PFSK-1 (cell line): ENCODE measurements at regions not wholly inside any gene's neighbourhood (a gene's known extent, or its start where the extent isn't known, plus 50 kb on each side); places are given as distances from the start of the nearest gene placed in this dataset.

Experiments
- POLR2AphosphoS5 ChIP-seq: IDR thresholded peaks from 2 replicates; pipeline ENCODE4 v1.6.1; 2012; ENCODE audit warnings: low read depth, mild to moderate bottlenecking, control low read depth, low read length, moderate library complexity
- REST ChIP-seq, 2 experiments: IDR thresholded peaks; 2 replicates each; pipeline versions ENCODE4 v1.6.1 to v1.8.0; 2011 to 2012; ENCODE audit warnings: low read depth in 2 of 2, low read length in 2 of 2, control low read depth in 1 of 2, inconsistent platforms in 1 of 2, mild to moderate bottlenecking in 1 of 2, moderate library complexity in 1 of 2; ENCODE audit not compliant: insufficient read depth in 1 of 2
- SIN3A ChIP-seq: IDR thresholded peaks from 2 replicates; pipeline ENCODE4 v1.6.1; 2012; ENCODE audit warnings: mild to moderate bottlenecking, low read length, moderate library complexity, borderline replicate concordance; ENCODE audit not compliant: insufficient read depth
- TAF1 ChIP-seq: IDR thresholded peaks from 2 replicates; pipeline ENCODE4 v1.6.1; 2012; ENCODE audit warnings: low read length, control low read depth, borderline replicate concordance; ENCODE audit not compliant: insufficient read depth

- TF ChIP-seq TAF1 (no peak), REST (IDR thresholded peaks at IDR 0.05; ENCODE audit: insufficient read depth in 1 of 2, low read depth in 2 of 2, low read length in 2 of 2) (no peak), POLR2AphosphoS5 (no peak), SIN3A (no peak)
Observed at GRCh38 chr22:49262167-49262566, 565.5 kb downstream of the BRD1 start.
